ENCODE measurements at regions not wholly inside any gene's neighbourhood (a gene's known extent, or its start where the extent isn't known, plus 50 kb on each side); places are given as distances from the start of the nearest gene placed in this dataset.
A peak's percentile ranks its signal among the peaks of the same experiment; 100 is the strongest.
"Not testable (repeated sequence)": the region's sequence is repeated elsewhere in the genome, so short reads cannot be mapped to it uniquely, and the experiment has no call there.

DNA sequence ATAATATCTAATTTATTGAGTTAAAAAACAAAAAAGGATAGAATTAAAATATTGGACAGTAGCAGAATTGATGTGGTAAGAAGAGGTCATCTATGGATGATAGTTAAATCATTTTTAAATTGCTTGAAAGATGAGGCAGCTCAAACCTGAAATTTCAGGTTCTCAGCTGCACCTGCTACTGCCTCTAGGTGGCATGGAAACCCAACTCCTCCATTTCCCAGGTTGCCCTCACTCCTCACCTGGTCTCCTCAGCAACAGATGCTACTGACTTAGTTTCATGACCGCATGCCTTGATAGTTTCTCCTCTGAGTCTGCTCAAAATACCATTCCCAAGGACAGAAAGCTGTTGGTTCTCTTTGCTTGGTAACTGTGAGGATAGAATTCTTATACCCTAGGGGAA lies 148.1 kb downstream of the ABHD5 start:
- DNase-seq: no peak

DNA sequence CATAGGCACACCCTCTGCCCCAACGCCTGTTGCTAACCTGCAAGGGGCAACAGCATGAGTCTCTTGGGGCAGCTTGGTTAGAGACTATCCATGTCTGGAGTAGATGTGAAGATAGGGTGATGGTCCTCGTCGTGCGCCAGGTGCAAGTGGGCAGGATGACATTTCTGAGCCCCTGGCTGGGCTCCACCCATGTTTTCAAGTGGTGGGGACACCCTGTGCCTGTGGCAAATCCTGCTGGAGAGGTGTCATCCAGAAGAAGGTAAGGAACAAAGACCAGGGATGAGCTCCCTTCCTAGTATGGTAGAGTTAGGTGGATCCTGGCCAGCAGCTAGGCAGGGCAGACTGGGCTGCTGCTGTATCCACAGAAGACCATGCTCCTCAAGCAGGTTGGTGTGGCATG lies 152.6 kb downstream of the ABHD5 start:
- DNase-seq: no peak

DNA sequence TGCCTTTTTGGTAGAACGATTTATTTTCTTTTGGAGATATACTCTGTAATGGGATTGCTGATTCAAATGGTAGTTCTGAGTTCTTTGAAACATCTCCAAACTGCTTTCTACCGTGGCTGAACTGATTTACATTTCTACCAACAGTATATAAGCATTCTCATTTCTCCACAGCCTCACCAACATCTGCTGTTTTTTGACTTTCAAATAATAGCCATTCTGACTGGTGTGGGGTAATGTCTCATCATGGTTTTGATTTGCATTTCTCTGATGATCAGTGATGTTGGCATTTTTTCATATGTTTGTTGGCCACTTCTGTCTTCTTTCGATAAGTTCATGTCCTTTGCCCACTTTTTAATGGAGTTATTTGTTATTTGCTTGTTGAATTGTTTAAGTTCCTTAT lies 154.0 kb downstream of the ABHD5 start:
- no peak for DNase-seq

DNA sequence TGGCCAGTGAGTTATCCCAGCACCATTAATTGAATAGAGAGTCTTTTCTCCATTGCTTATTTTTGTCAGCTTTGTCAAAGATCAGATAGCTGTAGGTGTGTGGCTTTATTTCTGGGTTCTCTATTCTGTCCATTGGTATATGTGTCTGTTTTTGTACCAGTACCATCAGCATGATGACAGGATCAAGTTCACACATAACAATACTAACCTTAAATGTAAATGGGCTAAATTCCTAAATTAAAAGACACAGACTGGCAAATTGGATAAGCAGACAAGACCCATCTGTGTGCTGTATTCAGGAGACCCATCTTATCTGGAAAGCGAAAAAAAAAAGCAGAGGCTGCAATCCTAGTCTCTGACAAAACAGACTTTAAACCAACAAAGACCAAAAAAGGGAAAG lies 154.8 kb downstream of the ABHD5 start:
- DNase-seq: not testable (repeated sequence)

DNA sequence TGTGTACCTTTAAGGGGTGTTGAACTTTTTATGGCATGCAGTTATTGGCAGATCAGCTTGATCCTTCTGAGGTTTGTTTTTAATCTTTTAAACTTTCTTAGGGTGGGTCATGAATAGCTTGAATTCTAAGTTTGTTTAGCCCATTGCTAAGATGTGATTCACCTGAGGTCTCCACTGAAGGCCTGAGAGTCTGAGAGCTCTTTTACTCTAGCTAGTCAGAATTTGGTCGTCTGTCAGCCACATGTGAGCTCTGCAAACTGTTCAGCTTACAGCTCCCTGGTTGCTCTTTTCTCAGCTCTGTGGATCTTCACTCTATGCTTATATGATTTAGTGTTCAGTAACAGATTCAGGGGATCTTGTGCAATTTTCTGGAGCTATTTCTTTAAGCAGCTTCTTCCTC lies 161.3 kb downstream of the ABHD5 start:
- DNase-seq: no peak

DNA sequence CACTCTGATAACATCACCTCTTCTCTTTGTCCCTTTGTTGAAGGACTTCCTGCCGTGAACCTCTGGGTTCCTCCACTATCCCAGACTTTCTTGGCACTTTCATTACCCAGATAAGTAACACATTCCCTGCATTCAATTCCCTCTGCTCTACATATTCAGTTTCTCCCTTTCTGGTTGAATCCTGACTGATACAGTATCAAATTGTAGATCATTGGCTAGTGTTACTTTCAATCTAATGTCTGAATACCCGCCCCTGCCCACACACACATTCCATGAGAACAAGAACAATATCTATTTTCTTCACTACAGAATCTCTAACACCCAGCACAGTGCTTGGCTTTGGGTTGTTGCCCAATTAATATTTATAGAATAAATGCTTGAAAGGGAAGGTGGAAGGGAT lies 163.5 kb downstream of the ABHD5 start:
- DNase-seq: no peak

DNA sequence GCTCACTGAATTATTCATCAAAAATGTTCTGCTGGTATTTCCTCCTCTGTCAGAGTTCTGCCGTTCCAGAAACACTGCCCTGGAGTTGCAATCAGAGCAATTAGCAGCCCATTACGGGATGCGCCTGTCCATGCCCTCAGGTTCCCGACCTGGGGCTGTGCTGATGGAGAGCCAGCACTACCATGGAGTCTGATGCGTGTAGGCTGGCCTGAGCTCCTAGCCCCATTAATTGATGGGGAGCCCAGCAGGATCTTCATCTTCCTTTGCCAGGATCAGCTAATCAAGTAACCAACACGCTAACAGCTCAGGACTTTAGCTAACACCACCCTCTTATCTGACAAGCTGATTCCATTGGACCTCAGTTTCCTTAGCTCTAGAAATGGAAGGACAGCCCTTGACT lies 164.2 kb downstream of the ABHD5 start:
- DNase-seq: no peak

DNA sequence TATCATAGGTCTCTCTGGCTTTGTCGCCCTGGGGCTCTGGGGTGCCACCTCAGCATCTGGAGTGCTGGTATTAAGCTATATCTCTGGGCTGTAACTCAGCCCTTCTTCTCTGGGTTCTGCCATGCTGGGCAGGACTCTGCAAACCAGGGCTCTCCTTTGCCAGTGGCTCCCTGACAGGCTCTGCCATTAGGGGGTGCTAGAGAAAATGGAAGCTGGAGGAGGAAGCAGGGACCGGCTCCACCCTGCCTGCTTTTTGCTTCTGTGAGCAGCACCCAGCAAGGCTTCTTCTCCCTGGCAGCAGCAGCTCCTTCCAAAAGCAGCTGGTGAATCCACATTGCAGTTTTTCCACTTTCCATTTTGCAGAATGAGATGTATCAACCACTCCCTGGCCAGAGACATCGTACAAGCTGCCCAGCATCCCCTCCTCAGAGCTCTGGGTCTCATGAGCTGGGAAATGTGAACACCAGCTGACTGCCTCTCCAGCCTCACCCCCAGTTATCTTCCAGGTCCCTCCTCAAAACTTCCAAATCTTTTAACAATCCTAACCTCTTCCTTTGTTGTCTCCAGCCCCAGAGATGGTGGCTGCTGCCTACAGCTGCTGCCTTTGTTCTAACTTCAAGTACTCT lies 165.0 kb downstream of the ABHD5 start:
- DNase-seq: peak; percentile 35

DNA sequence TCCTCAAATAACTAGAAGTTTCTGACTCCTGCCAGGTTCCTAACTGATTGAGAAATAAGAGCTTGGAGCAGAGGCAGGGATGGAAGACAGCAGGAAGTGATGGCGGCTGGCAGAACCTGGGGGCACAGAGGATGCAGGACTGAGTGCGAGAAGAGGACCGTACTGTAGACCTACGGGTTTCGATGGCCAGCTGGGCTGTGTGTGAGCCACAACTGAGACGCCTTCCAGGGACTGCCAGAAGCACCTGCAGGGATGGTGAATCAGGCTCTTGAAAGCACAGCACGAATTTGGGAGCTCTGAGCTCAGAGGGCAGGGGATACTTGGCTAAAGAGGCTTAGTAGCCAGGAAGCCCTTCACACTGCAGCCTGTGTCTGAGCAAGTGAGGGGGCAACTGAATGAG lies 165.6 kb downstream of the ABHD5 start:
- no peak for DNase-seq

DNA sequence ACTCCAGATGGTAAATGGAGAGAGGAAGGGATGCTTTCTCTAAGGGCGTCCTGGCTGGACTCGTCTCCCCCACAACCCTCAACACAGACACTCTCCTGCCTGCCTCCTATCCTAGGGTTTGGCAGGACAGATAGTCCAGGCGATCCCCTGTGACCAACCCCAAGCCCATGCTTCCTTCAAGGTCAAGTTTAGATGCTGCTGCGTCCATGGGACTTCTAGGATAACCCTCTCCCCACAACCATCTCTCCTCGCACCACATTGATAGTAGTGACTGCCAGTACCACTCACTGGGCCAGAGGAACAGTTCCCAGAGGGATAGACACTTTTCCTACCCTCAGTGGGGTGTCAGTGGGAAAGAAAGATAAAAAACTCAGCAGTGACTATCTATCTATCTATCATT lies 166.0 kb downstream of the ABHD5 start:
- DNase-seq: no peak

DNA sequence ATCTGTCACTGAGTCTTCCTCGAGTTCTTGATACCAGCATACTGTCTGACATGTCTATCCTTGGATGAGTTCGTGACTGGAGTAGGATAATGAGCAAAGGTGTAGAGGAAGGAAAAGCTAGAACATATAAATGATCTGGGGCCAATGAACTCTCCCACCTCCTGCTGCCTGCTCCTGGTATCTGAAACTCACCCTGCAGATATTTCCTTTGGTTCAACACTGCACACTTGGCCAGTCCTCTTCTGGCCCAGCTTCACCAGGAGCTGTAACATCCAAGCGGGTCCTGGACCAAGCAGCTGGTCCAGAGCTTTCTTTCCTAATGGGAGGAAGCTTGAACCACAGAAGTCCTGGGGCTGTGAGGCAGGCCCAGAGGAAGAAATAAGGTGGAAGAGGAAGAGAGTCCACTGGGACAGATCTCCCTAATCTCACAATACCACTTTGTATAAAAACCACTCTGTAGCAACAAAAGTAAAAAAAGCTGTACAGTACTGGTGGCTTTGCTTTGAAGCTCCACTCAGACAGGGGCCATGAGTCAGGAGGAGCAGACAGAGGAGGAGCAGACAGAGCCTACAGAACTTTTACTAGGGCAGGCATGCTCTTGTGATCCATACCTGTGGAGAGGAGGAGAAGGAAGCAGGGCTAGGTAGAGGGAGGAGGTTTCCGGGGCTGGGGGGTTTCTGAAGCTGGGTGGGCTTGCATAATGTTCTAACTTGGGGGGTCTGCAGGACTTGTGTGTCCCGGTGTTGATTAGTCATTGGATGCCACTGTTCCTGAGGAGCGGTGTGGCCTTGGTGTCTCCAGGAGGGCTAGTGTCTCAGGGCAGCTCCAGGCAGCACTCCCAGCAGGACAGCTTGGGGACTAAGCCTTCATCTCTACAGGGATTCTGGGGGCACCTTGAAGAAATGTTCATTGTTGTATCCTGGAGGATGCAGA lies 166.9 kb downstream of the ABHD5 start:
- no peak for DNase-seq

DNA sequence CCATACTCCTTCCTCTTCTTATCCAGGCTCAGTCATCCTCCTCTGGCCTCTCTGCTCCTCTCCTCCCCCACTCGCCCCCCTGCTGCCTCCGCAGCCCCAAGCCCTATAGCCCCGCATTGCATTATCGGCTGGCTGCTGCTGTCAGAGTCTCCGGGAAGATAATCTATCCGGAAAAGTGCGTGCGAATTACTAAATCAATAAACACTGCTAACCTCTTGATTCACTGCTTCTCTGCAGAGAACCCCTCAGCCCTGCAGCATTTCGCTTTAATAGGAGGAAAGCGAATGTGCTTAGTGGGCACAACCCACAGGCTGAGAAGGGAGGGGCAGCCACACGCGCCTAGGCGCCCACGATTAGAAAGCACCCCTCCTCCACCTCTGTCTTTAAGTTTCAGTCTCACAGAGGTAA lies 167.6 kb downstream of the ABHD5 start:
- DNase-seq: no peak

DNA sequence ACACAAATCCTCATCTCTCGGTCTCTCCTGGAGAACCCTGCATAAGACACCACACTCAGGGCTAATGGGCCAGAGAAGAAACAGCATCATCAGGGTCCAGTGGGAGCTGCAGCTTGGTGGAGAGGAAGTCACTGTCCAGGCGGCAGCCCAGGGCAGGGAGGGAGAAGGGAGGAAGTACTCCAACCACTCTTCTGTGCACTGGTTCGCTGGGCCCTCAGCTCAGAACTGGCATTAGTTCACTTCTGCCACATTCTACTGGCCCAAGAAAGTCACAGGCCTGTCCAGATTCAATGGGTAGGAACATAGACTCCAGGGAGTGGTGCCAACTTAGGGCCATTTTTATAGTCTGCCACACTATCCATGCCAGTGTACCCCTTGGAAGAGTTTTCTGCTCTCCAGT lies 169.0 kb downstream of the ABHD5 start:
- DNase-seq: no peak

DNA sequence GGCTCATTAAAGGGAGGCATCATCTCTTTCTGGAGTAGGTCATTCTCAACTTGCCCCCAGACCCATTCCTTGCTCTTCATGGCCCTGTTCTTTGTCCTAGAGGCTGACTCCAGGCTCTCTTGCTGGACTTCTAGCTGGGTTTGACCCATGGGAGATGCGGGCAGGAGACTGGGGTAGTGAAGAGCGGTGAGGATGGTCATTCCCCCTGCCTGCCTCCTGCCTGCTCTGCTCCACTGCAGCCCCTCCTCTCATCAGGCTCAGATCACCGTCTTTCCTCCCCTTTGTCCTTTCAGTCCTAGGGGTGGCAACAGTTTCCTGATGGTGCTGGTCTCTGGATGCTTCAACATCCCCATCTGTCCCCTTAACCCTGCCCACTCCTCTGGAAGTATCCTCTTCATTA lies 170.9 kb downstream of the ABHD5 start:
- DNase-seq: no peak

DNA sequence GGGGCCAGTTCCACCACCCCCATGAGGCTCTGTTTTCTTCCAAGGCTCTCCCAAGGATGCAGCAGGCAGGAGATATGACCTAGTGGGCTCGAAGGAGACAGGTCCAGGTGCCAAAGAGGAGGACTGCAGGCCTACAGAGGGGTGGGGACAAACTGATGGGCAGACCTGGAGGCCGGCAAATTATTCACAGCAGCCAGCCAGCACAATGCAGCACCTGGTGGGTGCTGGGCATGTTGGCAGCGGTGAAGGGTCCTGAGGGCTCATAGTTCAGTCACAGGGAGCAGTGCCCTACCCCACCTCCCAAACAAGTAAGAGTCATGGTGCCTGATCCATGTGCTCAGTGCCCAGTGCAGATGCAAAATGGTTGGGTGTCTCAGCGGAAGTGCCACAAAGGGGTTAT lies 171.7 kb downstream of the ABHD5 start:
- no peak for DNase-seq

DNA sequence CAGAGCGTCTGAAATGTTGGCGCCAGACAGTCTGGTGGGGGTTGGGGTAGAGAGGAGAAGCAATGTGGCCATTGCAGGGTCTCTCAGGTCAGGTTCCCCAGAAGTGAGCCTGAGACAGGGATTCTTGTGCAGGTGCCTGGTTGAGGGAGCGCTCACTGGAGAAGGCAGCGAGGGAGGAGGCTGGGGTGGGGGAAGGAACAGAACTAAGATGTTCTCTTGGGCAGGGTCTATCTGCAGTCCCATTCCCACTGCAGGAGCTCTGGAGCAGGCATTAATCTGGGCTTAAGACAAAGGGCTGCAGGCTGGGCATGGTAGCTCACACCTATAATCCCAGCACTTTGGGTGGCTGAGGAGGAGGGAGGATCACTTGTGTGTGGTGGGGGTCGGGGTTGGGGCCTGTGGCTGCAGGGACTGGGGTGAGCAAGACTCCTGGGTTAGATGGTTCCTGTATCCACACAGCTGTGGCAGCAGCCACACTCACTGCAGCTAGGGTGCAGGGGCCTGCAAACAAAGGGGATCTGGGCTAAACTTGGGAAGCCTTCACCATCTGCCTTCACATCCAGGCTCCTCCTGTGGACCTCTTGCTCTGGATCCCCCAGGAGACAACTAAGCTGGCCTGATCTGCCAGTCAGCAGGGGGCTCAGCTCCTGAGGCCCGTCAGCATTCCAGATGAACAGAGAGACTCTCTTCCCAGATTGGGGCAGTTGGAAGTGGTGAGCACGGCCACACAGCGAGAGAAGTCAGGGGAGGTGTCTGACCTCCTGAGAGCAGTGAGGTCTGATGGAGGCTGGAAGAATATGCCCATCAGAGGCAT lies 172.5 kb downstream of the ABHD5 start:
- no peak for DNase-seq

DNA sequence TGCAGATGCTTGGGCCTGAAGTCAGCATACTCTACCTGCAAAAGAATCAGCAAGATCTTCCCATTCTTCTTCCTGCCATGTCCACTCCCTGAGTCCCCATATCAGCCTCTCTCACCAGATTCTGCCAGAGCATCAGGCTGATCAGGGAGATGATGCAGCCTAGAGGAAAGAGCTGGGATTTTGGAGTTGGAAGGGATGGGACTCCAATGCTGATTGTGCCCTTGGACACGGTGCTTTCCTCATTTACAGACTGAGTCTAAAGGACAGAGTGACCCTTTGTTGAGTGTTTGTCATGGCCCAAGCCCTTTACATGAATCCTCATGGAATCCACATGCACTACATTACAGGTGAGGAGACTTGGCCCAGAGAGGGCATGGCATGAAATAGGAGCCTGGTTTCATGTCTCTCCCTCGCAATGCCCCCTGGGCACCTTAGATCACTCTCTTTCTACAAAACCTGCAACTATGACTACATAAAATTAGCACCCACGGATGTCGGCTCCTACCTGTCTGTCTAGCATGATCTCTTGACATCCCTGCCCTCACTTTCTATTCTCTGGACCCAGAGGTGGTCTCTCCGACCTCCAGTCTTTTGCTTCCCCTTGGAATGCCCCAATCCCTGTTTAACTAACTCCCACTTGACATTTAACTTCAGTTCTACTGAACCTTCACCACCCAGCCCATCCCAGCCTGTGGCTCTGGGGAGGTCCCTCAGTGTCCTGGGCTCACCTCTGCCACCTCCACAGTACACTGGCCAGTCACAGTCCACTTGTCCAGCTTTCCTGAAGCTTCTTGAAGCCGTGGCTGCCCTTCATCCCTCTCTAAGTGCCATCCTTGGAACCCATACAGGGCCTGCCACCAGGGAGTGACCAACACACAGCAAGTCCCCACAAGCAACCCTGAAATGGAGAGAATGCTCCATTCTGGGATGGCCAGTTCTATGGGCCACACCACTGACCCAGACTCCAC lies 173.5 kb downstream of the ABHD5 start:
- DNase-seq: no peak

DNA sequence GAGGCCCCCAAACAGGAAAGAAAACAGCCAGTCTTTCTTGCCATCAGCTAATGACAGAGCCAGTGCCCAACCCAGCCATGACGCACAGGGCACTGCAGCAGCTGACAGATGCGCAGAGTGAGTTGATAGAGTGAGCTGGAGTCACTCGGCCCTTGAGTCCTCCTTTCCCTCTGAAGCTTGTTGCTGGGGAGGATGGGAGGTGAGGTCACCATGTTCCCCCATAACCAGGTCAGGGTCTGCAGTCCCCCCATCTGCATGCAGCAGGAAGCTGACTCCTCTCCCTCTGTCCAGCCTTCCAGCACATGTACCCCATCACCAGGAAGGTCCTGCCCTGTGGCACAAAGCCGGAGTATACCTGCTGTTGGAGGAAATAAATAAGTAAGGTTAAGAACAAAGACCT lies 174.6 kb downstream of the ABHD5 start:
- no peak for DNase-seq

DNA sequence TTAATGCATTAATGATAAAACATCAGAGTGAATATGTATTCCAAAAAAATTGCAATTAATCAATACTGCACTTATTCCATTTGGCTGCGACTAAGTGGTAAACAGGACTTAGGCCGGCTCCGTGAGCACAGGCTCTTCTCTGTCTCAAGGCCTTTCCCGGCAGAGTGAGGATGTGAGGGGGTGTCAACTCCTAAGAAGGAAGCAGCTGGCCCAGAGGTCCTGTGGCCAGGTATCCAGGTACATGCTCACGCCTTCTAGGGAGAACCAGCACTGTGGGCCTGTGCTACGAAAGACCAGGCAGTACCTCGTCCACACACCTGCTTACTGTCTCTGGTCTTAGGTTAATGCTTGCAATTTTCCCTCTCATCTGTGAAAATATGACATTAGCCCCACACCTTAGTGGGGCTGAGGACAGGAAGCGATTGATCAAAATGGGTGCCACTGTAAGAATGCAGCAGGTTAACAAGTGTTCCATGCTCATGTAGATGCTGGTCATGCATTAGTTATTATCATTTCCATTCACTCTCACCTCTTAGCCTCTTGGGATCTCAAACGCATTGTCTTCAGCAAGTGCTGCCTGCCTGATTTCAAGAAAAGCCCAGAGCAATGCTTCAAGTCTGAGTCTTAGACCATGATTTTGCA lies 175.3 kb downstream of the ABHD5 start:
- DNase-seq: no peak

DNA sequence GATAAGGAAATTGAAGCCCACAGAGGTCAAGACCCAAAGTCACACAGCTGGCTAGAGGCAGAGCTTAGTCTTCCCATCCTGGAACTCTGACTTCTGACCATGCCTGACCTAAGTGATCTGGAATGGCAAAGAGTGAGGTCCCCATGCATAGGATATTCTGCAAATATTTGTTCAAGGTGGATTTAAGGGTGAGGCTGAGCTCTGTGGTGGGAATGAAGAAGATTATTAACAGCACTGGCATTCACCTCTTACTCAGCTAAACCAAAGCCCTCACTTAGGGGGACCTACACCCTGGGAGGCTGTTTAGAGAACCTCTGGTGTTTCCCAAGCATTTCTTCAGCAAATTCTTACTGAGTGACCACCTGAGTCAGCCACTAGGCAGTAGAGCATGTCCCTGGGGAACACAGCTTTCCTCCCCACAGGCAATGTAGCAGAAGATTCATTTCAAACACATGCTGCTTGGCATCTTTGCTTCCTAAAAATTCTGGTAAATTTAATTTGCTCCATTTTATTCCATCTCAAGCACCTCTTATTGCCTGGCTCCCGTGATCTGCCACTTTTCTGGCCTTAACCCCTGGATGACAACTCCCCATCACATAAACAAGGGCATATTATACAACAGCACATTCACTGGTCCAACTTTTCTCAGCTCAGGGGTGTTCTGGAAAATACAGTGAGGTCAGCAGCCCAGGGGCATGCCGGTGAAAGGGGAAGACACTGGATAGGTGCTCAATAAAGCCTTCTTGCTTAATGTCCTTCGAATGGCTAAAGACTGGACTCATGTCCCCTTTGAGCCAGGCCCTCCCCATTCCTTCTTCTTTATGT lies 176.0 kb downstream of the ABHD5 start:
- DNase-seq: no peak

DNA sequence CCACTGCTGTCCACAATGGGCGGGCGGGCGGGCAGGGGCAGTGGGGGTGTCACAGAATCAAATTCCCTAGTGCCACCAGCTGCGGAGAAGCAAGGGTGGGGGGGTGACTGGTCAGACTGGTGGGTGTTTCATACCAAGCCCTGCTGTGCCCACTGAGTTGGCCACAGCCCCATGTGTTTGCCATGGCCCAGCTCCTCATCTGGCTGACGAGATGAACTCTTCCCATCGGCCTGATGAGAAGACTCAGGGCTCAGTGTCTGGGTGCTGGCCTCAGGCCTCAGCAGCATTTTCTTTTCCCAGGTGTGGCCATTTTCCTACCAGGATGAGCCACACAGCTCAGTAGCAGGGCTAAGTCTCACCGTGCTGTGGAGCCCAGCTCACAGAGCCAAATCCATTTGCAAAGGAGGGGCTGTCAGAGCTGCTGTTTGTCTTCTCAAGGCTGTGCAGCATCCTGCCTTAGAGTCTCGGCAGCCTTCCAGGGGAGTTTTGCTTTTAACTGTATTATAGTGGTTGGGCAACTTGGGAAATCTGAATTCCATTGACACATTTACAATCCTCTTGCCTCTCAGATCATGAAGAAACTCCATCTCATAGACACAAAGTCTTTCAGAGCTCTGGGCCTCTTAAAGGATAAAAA lies 176.8 kb downstream of the ABHD5 start:
- DNase-seq: no peak
